HFF-Myc (cell line): ENCODE measurements at regions not wholly inside any gene's neighbourhood (a gene's known extent, or its start where the extent isn't known, plus 50 kb on each side); places are given as distances from the start of the nearest gene placed in this dataset.

Experiments used
- DNase-seq: peaks from one replicate; pipeline ENCODE4 v3.0.0-alpha.2; 2011; ENCODE audit warnings: low read depth; ENCODE audit errors: extremely low read depth
- H3K4me3 ChIP-seq: replicated peaks from 2 replicates; pipeline ENCODE4 v1.5.1; 2011; ENCODE audit warnings: low read depth, mild to moderate bottlenecking, control low read depth, low read length
- CTCF ChIP-seq: IDR thresholded peaks from 2 replicates; pipeline ENCODE4 v1.5.1; 2012; ENCODE audit warnings: mild to moderate bottlenecking, low read depth, low read length, control low read depth; ENCODE audit errors: missing control alignments

GRCh38 chr4:188428935-188429334, 289.7 kb downstream of the TRIML1 start:
- DNase-seq: no peak
- no peak for TF ChIP-seq CTCF
- H3K4me3 ChIP-seq: no peak overlapping the region

- DNase-seq: no peak
- H3K4me3 ChIP-seq: no peak overlapping the region
- no peak for TF ChIP-seq CTCF
These were observed 290.7 kb downstream of the TRIML1 start for GRCh38 chr4:188429965-188430364.

GRCh38 chr4:188430384-188430783, 291.1 kb downstream of the TRIML1 start:
- TF ChIP-seq CTCF: no peak
- no peak for DNase-seq
- H3K4me3 ChIP-seq: no peak overlapping the region

- no peak for DNase-seq
- no peak overlapping the region for H3K4me3 ChIP-seq
- no peak for TF ChIP-seq CTCF
These were observed 293.1 kb downstream of the TRIML1 start for GRCh38 chr4:188432328-188432727.

GRCh38 chr4:188433741-188434315, 294.6 kb downstream of the TRIML1 start:
- no peak for TF ChIP-seq CTCF
- DNase-seq: no peak
- H3K4me3 ChIP-seq: no peak overlapping the region

GRCh38 chr4:188434643-188435042, 295.4 kb downstream of the TRIML1 start:
- no peak for DNase-seq
- TF ChIP-seq CTCF: no peak
- H3K4me3 ChIP-seq: no peak overlapping the region

GRCh38 chr4:188435381-188435780, 296.1 kb downstream of the TRIML1 start:
- H3K4me3 ChIP-seq: no peak overlapping the region
- no peak for TF ChIP-seq CTCF
- DNase-seq: no peak
